ENCODE measurements at regions not wholly inside any gene's neighbourhood (a gene's known extent, or its start where the extent isn't known, plus 50 kb on each side); places are given as distances from the start of the nearest gene placed in this dataset.
"Not testable (repeated sequence)": the region's sequence is repeated elsewhere in the genome, so short reads cannot be mapped to it uniquely, and the experiment has no call there.

GRCh38 chr5:1651971-1652872, 128.5 kb upstream of the LPCAT1 start:
- no peak for DNase-seq

- DNase-seq = no peak
Measured at GRCh38 chr5:1651250-1651649, 127.5 kb upstream of the LPCAT1 start.

GRCh38 chr5:1649554-1649953, 125.8 kb upstream of the LPCAT1 start:
- DNase-seq = no peak

- no peak for DNase-seq
Measured at GRCh38 chr5:1648806-1649205, 125.0 kb upstream of the LPCAT1 start.

GRCh38 chr5:1647580-1647979, 123.8 kb upstream of the LPCAT1 start:
- DNase-seq = no peak

GRCh38 chr5:1644810-1645571, 121.2 kb upstream of the LPCAT1 start:
- DNase-seq = peak; percentile 74

GRCh38 chr5:1644393-1644809, 120.6 kb upstream of the LPCAT1 start:
- not testable (repeated sequence) for DNase-seq

- DNase-seq = no peak
Measured at GRCh38 chr5:1643651-1644392, 120.1 kb upstream of the LPCAT1 start.

GRCh38 chr5:1642621-1643061, 118.9 kb upstream of the LPCAT1 start:
- no peak for DNase-seq

GRCh38 chr5:1642221-1642620, 118.5 kb upstream of the LPCAT1 start:
- no peak for DNase-seq

GRCh38 chr5:1641560-1642166, 117.9 kb upstream of the LPCAT1 start:
- DNase-seq = peak; percentile 86

- no peak for DNase-seq
Measured at GRCh38 chr5:1641041-1641440, 117.3 kb upstream of the LPCAT1 start.

GRCh38 chr5:1640421-1640881, 116.7 kb upstream of the LPCAT1 start:
- DNase-seq = no peak

GRCh38 chr5:1639757-1640156, 116.0 kb upstream of the LPCAT1 start:
- no peak for DNase-seq

GRCh38 chr5:1638658-1639400, 115.1 kb upstream of the LPCAT1 start:
- DNase-seq = no peak

GRCh38 chr5:1637639-1638481, 114.1 kb upstream of the LPCAT1 start:
- no peak for DNase-seq

- DNase-seq = no peak
Measured at GRCh38 chr5:1636981-1637638, 113.3 kb upstream of the LPCAT1 start.

- DNase-seq = not testable (repeated sequence)
Measured at GRCh38 chr5:1636208-1636770, 112.5 kb upstream of the LPCAT1 start.

GRCh38 chr5:1635477-1635876, 111.7 kb upstream of the LPCAT1 start:
- not testable (repeated sequence) for DNase-seq

- no peak for DNase-seq
Measured at GRCh38 chr5:1634337-1634661, 110.5 kb upstream of the LPCAT1 start.

Measured in NCI-H526 treated with DMSO at 0.1 percent for 48 hours (cell line).